OCI-LY7 (cell line): ENCODE measurements at regions not wholly inside any gene's neighbourhood (a gene's known extent, or its start where the extent isn't known, plus 50 kb on each side); places are given as distances from the start of the nearest gene placed in this dataset.

Source experiments
- BruUV-seq: library from RNA; stranded (reverse); fragments of 400-500 nt; replicated peaks from 2 replicates; lab custom pipeline; 2021; lab: Mats Ljungman, UMichigan
- CTCF ChIA-PET: fragments of 300-600 bp; sonication (Branson Sonifier 250); formaldehyde crosslinking; loops from one replicate; lab custom pipeline; 2022; ENCODE audit warnings: antibody characterized with exemption; ENCODE audit not compliant: unreplicated experiment; lab: Charles Lee
- POLR2A ChIA-PET: fragments of 300-600 bp; sonication (Branson Sonifier 250); formaldehyde crosslinking; loops from one replicate; lab custom pipeline; 2022; ENCODE audit warnings: antibody characterized with exemption; lab: Charles Lee
- DNase-seq: peaks from one replicate; pipeline ENCODE4 v3.0.0-alpha.2; 2015; ENCODE audit warnings: low spot score
- H2AFZ ChIP-seq: fragments of 200-600 bp; sonication (generic), shearing (Covaris generic); 2 replicates; pipeline ENCODE4 v1.6.1; 2014; ENCODE audit warnings: mild to moderate bottlenecking, antibody characterized with exemption, low read length, moderate library complexity
- H3K27ac ChIP-seq: fragments of 200-600 bp; sonication (generic); 2 replicates; pipeline ENCODE4 v1.5.1; 2014; ENCODE audit warnings: mixed run types, low read depth, mild to moderate bottlenecking, moderate library complexity, low read length, inconsistent platforms; ENCODE audit not compliant: poor library complexity, severe bottlenecking
- H3K36me3 ChIP-seq: fragments of 200-600 bp; sonication (generic); 2 replicates; pipeline ENCODE4 v1.6.1; 2014; ENCODE audit warnings: mild to moderate bottlenecking, antibody characterized with exemption, low read length, moderate library complexity, mixed read lengths; ENCODE audit not compliant: insufficient read depth
- H3K4me1 ChIP-seq: fragments of 200-600 bp; sonication (generic); 2 replicates; pipeline ENCODE4 v1.5.1; 2014; ENCODE audit warnings: mild to moderate bottlenecking, low read length; ENCODE audit not compliant: insufficient read depth, poor library complexity, severe bottlenecking
- H3K4me2 ChIP-seq: fragments of 200-600 bp; sonication (generic); 2 replicates; pipeline ENCODE4 v1.6.1; 2014; ENCODE audit warnings: mild to moderate bottlenecking, low read length
- H3K4me3 ChIP-seq: fragments of 200-600 bp; sonication (generic); 2 replicates; pipeline ENCODE4 v1.5.1; 2014; ENCODE audit warnings: mild to moderate bottlenecking, low read depth, low read length; ENCODE audit not compliant: poor library complexity, severe bottlenecking
- H3K79me2 ChIP-seq: fragments of 200-600 bp; sonication (generic); 2 replicates; pipeline ENCODE4 v1.6.1; 2016; ENCODE audit warnings: low read depth, mild to moderate bottlenecking, low read length, moderate library complexity, mixed read lengths; ENCODE audit not compliant: insufficient read depth
- H3K9me2 ChIP-seq: fragments of 200-600 bp; sonication (generic); 2 replicates; pipeline ENCODE4 v1.6.1; 2016; ENCODE audit warnings: mild to moderate bottlenecking, low read length, mixed read lengths; ENCODE audit not compliant: insufficient read depth
- H3K9me3 ChIP-seq: fragments of 200-600 bp; sonication (generic); 2 replicates; pipeline ENCODE4 v1.6.1; 2014; ENCODE audit warnings: mild to moderate bottlenecking, mixed run types, low read length, mixed read lengths
- H4K20me1 ChIP-seq: fragments of 200-600 bp; sonication (generic); 2 replicates; pipeline ENCODE4 v1.6.1; 2014; ENCODE audit warnings: mild to moderate bottlenecking, antibody characterized with exemption, low read length, moderate library complexity, mixed read lengths; ENCODE audit not compliant: insufficient read depth
- CTCF ChIP-seq: fragments of 200-600 bp; sonication (generic); conservative IDR thresholded peaks from 2 replicates; pipeline ENCODE4 v1.5.1; 2014; ENCODE audit warnings: mild to moderate bottlenecking, antibody characterized with exemption, low read length, moderate library complexity, mixed read lengths
- EZH2phosphoT487 ChIP-seq: fragments of 200-600 bp; sonication (generic); IDR thresholded peaks from 2 replicates; pipeline ENCODE4 v1.6.1; 2018; ENCODE audit warnings: low read depth, borderline replicate concordance, mild to moderate bottlenecking, mixed run types, antibody characterized with exemption, low read length, moderate library complexity, mixed read lengths
- intact Hi-C: fragments of 100-400 bp; cut with micrococcal nuclease; formaldehyde crosslinking; loops from one replicate; pipeline ENCODE4 v1.10.0; 2022; ENCODE audit not compliant: unreplicated experiment

GRCh38 chr10:21308946-21309345, 216.5 kb downstream of the SKIDA1 start:
- TF ChIP-seq CTCF = no peak
- no peak for TF ChIP-seq EZH2phosphoT487
- H3K4me3 ChIP-seq = no peak overlapping the region
- POLR2A ChIA-PET = no interaction called here

GRCh38 chr10:21308018-21308417, 217.5 kb downstream of the SKIDA1 start:
- H2AFZ ChIP-seq = no peak overlapping the region
- no peaks in the 10 kb centered on the region for H3K9me2 ChIP-seq
- H4K20me1 ChIP-seq = no peaks in the 10 kb centered on the region
- CTCF ChIA-PET = no interaction called here
- no peak overlapping the region for H3K4me2 ChIP-seq
- H3K9me3 ChIP-seq = no peaks in the 10 kb centered on the region
- POLR2A ChIA-PET = no interaction called here
- TF ChIP-seq CTCF = no peak
- TF ChIP-seq EZH2phosphoT487 = no peak
- no peaks in the 10 kb centered on the region for H3K4me1 ChIP-seq
- intact Hi-C loops = no loop called here
- no peak for DNase-seq
- no peaks in the 10 kb centered on the region for H3K79me2 ChIP-seq
- no peak overlapping the region for H3K4me3 ChIP-seq
- H3K36me3 ChIP-seq = no peaks in the 10 kb centered on the region
- BruUV-seq = no TSS peak
- no peak overlapping the region for H3K27ac ChIP-seq

More at GRCh38 chr10:21308946-21309345, 216.5 kb downstream of the SKIDA1 start:
- DNase-seq = no peak
- peaks cover 4% of the 10 kb centered on the region for H3K4me1 ChIP-seq
- H3K36me3 ChIP-seq = no peaks in the 10 kb centered on the region
- intact Hi-C loops = no loop called here
- no peaks in the 10 kb centered on the region for H3K9me2 ChIP-seq
- CTCF ChIA-PET = no interaction called here
- H3K27ac ChIP-seq = no peak overlapping the region
- no peak overlapping the region for H2AFZ ChIP-seq
- no peaks in the 10 kb centered on the region for H3K79me2 ChIP-seq
- no peaks in the 10 kb centered on the region for H4K20me1 ChIP-seq
- no peak overlapping the region for H3K4me2 ChIP-seq
- no TSS peak for BruUV-seq
- H3K9me3 ChIP-seq = no peaks in the 10 kb centered on the region

GRCh38 chr10:21304608-21305007, 220.9 kb downstream of the SKIDA1 start:
- Histone ChIP-seq H4K20me1 (no peaks in the 10 kb centered on the region), H3K4me3 (no peak overlapping the region), H3K9me3 (no peaks in the 10 kb centered on the region), H2AFZ (no peak overlapping the region), H3K79me2 (no peaks in the 10 kb centered on the region), H3K9me2 (no peaks in the 10 kb centered on the region), H3K27ac (no peak overlapping the region), H3K4me2 (no peak overlapping the region), H3K4me1 (no peaks in the 10 kb centered on the region), H3K36me3 (no peaks in the 10 kb centered on the region)
- TF ChIP-seq CTCF (no peak), EZH2phosphoT487 (no peak)
- BruUV-seq = no TSS peak
- no peak for DNase-seq
- POLR2A ChIA-PET = interaction anchor here (0.6 to 0.7 kb wide), 2 partner anchors 135 to 148 kb away, joined by 3 to 4 read pairs; no protein-coding TSS in a partner anchor
- CTCF ChIA-PET = no interaction called here
- intact Hi-C loops = no loop called here
